Esophagus mucosa (tissue), 1 donor: ENCODE measurements at regions not wholly inside any gene's neighbourhood (a gene's known extent, or its start where the extent isn't known, plus 50 kb on each side); places are given as distances from the start of the nearest gene placed in this dataset.
A peak's percentile ranks its signal among the peaks of the same experiment; 100 is the strongest.
"Not testable (repeated sequence)": the region's sequence is repeated elsewhere in the genome, so short reads cannot be mapped to it uniquely, and the experiment has no call there.

Experiments used
- ATAC-seq: fragments of 200-7000 bp; cut with Tn5 transposase; one replicate; pipeline ENCODE4 v1.9.1; 2020
- donor health status: DM: yes; HTN: yes; CAD: no.

GRCh38 chr2:95728878-95729596, 137.2 kb downstream of the TRIM43 start:
- ATAC-seq = peak; percentile 88

- no peak for ATAC-seq
Measured at GRCh38 chr2:95729597-95729955, 137.8 kb downstream of the TRIM43 start.

- no peak for ATAC-seq
Measured at GRCh38 chr2:95730813-95731212, 139.0 kb downstream of the TRIM43 start.

- ATAC-seq = no peak
Measured at GRCh38 chr2:95734976-95735890, 143.4 kb downstream of the TRIM43 start.

- no peak for ATAC-seq
Measured at GRCh38 chr2:95738301-95738700, 146.5 kb downstream of the TRIM43 start.

- ATAC-seq = not testable (repeated sequence)
Measured at GRCh38 chr2:95752126-95752525, 160.3 kb downstream of the TRIM43 start.

- ATAC-seq = not testable (repeated sequence)
Measured at GRCh38 chr2:95753812-95754211, 162.0 kb downstream of the TRIM43 start.

GRCh38 chr2:95754213-95754612, 162.4 kb downstream of the TRIM43 start:
- ATAC-seq = not testable (repeated sequence)

GRCh38 chr2:95754819-95755563, 163.2 kb downstream of the TRIM43 start:
- not testable (repeated sequence) for ATAC-seq

- ATAC-seq = not testable (repeated sequence)
Measured at GRCh38 chr2:95755956-95756669, 164.3 kb downstream of the TRIM43 start.

GRCh38 chr2:95757988-95758387, 166.2 kb downstream of the TRIM43 start:
- ATAC-seq = no peak

GRCh38 chr2:95759481-95760246, 167.9 kb downstream of the TRIM43 start:
- ATAC-seq = no peak

- ATAC-seq = peak; percentile 61
Measured at GRCh38 chr2:95760806-95761525, 169.2 kb downstream of the TRIM43 start.

- no peak for ATAC-seq
Measured at GRCh38 chr2:95761556-95761955, 169.8 kb downstream of the TRIM43 start.

- not testable (repeated sequence) for ATAC-seq
Measured at GRCh38 chr2:95762023-95763021, 170.5 kb downstream of the TRIM43 start.

- not testable (repeated sequence) for ATAC-seq
Measured at GRCh38 chr2:95763074-95763473, 171.3 kb downstream of the TRIM43 start.

GRCh38 chr2:95764966-95765365, 173.2 kb downstream of the TRIM43 start:
- ATAC-seq = not testable (repeated sequence)

- ATAC-seq = not testable (repeated sequence)
Measured at GRCh38 chr2:95765925-95766910, 174.4 kb downstream of the TRIM43 start.
